OCI-LY3 (cell line): ENCODE measurements at regions not wholly inside any gene's neighbourhood (a gene's known extent, or its start where the extent isn't known, plus 50 kb on each side); places are given as distances from the start of the nearest gene placed in this dataset.

ENCODE experiments used
- CTCF ChIP-seq: fragments of 200-600, 300-600 bp; sonication (generic); IDR thresholded peaks from 2 replicates; pipeline ENCODE4 v1.5.1; 2014; ENCODE audit warnings: antibody characterized with exemption, low read length, low read depth
- EZH2phosphoT487 ChIP-seq: fragments of 200-600 bp; shearing (Covaris generic); IDR thresholded peaks from 2 replicates; pipeline ENCODE4 v1.6.1; 2018; ENCODE audit warnings: antibody characterized with exemption, mixed run types, low read depth

- no peak for TF ChIP-seq CTCF
- no peak for TF ChIP-seq EZH2phosphoT487
Observed at GRCh38 chr1:186745531-186746146, 65.4 kb upstream of the PTGS2 start.
